ENCODE measurements at regions not wholly inside any gene's neighbourhood (a gene's known extent, or its start where the extent isn't known, plus 50 kb on each side); places are given as distances from the start of the nearest gene placed in this dataset.

- Histone ChIP-seq H3K36me3 (ENCODE audit: control insufficient read depth in 3 of 3, insufficient read depth in 2 of 3, low read depth in 1 of 3, low read length in 3 of 3) (no peaks in the 10 kb centered on the region), H3K27ac (ENCODE audit: low read depth in 1 of 3, low read length in 2 of 3) (no peak overlapping the region), H3K4me3 (ENCODE audit: low read depth in 1 of 3, low read length in 3 of 3) (no peak overlapping the region), H3K9me3 (ENCODE audit: control insufficient read depth in 2 of 2, insufficient read depth in 1 of 2, low read depth in 1 of 2, low read length in 1 of 2) (no peaks in the 10 kb centered on the region), H3K27me3 (ENCODE audit: control insufficient read depth in 3 of 3, insufficient read depth in 3 of 3, low read length in 3 of 3) (no peaks in the 10 kb centered on the region), H3K4me1 (ENCODE audit: control insufficient read depth in 3 of 3, insufficient read depth in 2 of 3, low read depth in 1 of 3, low read length in 2 of 3) (peaks cover 0 to 18% (median 0%) of the 10 kb centered on the region in 3 donors)
- WGBS, 3 donors = 79 to 87% (median 85%) methylated on average over 3 of the region's 3 CpGs
- FAIRE-seq = no peak
- no peak for DNase-seq
Observed at GRCh38 chr12:63070709-63071108, 80.3 kb downstream of the AVPR1A start.

DNA sequence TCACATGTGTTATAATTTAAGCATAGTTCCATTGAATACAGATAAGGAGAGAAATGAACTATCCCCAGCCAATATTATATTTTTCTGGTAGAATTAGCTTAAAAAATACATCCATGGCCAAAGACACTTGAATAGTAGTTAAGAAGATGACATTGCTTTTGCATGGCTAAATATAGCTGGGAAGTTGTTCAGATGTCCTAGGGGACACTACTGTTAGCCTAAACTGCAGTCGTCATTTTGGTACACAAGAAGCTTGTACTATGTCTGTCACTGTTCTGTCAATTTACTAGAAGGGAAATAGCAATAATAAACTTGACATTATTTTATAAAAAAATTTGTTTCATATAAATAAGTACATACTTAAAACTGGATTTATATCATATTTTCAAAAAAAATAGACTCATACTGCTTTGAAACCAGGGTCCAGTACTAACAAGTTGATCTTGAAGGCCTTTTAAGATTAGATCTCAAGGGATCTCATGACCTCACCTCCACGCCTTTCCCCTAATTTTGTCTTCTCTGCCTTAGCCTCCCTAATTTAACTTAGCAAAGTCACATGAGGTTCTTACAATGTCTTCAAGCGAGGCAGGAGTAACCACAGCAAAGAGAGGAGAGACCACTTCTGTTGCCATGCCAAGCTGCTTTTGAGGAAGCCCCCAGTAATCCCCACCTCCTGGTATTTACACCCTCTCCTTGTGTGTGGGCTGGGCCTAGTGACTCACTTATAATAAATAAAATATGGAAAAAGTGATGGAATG, 81.0 kb downstream of the AVPR1A start:
- Histone ChIP-seq H3K27ac (ENCODE audit: low read depth in 1 of 3, low read length in 2 of 3) (no peak overlapping the region), H3K4me1 (ENCODE audit: control insufficient read depth in 3 of 3, insufficient read depth in 2 of 3, low read depth in 1 of 3, low read length in 2 of 3) (peaks cover 0 to 13% (median 0%) of the 10 kb centered on the region in 3 donors), H3K4me3 (ENCODE audit: low read depth in 1 of 3, low read length in 3 of 3) (no peak overlapping the region), H3K36me3 (ENCODE audit: control insufficient read depth in 3 of 3, insufficient read depth in 2 of 3, low read depth in 1 of 3, low read length in 3 of 3) (no peaks in the 10 kb centered on the region), H3K27me3 (ENCODE audit: control insufficient read depth in 3 of 3, insufficient read depth in 3 of 3, low read length in 3 of 3) (no peaks in the 10 kb centered on the region), H3K9me3 (ENCODE audit: control insufficient read depth in 2 of 2, insufficient read depth in 1 of 2, low read depth in 1 of 2, low read length in 1 of 2) (no peaks in the 10 kb centered on the region)
- 78 to 94% (median 84%) methylated on average over 3 of the region's 3 CpGs for WGBS, 3 donors
- DNase-seq = no peak
- no peak for FAIRE-seq

DNA sequence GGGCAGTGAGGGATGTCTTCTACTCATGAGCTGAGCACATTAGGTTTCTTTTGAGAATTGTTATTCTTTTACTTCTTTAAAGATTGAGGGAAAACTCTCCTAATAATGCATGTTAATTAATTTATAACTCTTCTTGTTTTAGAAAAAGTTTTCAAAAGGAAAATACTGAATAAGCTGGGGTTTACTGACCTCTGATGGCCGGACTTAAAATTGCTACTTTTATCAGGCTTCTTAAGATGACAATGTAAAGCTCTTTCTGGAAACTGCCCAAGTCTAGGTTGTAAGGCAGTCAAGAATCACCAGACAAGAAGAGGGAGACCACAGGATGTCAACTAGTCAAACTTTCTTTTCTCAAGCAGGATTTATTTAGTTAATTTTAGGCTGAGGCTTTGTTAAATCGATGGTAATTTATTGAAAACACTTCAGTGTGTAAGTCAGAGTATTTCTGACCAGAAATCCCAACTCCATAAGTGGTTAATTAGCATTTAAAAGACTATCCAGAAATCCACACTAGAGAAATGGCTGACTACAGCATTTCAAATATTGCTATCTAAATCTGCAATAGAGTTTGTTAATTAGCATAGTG, 82.1 kb downstream of the AVPR1A start:
- Histone ChIP-seq H3K4me3 (ENCODE audit: low read depth in 1 of 3, low read length in 3 of 3) (no peak overlapping the region), H3K9me3 (ENCODE audit: control insufficient read depth in 2 of 2, insufficient read depth in 1 of 2, low read depth in 1 of 2, low read length in 1 of 2) (no peaks in the 10 kb centered on the region), H3K4me1 (ENCODE audit: control insufficient read depth in 3 of 3, insufficient read depth in 2 of 3, low read depth in 1 of 3, low read length in 2 of 3) (peaks cover 0 to 10% (median 0%) of the 10 kb centered on the region in 3 donors), H3K27ac (ENCODE audit: low read depth in 1 of 3, low read length in 2 of 3) (no peak overlapping the region), H3K36me3 (ENCODE audit: control insufficient read depth in 3 of 3, insufficient read depth in 2 of 3, low read depth in 1 of 3, low read length in 3 of 3) (no peaks in the 10 kb centered on the region), H3K27me3 (ENCODE audit: control insufficient read depth in 3 of 3, insufficient read depth in 3 of 3, low read length in 3 of 3) (no peaks in the 10 kb centered on the region)
- DNase-seq (peak; percentile 68 to 72), FAIRE-seq (no peak)
- 2 to 6% (median 3%) methylated on average over 2 of the region's 2 CpGs for WGBS, 3 donors

DNA sequence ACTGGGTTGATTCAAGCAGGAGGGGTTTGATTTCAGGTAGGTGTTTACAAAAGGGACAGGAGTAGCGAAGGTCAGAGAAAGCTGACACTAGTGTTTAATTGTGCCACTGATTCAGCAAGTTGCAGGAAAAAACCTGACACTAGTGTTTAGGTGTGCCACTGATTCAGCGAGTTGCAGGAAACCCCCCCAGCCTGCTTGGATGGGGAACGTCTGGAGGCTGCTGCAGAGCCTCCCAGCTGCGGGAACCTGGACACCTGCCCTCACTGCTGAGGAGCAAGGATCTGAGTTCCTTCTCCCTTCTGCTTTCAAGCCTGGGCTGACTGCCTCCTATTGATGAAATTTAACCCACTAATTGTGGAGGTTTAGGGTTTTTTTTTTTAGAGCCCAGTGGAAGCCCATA, 84.2 kb downstream of the AVPR1A start:
- no peaks in the 10 kb centered on the region for H3K9me3 ChIP-seq (ENCODE audit: control insufficient read depth in 2 of 2, insufficient read depth in 1 of 2, low read depth in 1 of 2, low read length in 1 of 2)
- H3K4me1 ChIP-seq (ENCODE audit: control insufficient read depth in 3 of 3, insufficient read depth in 2 of 3, low read depth in 1 of 3, low read length in 2 of 3) = peaks cover 0 to 4% (median 0%) of the 10 kb centered on the region in 3 donors
- H3K27me3 ChIP-seq (ENCODE audit: control insufficient read depth in 3 of 3, insufficient read depth in 3 of 3, low read length in 3 of 3) = no peaks in the 10 kb centered on the region
- FAIRE-seq (no peak), DNase-seq (no peak)
- WGBS, 3 donors = 18 to 33% (median 23%) methylated on average over 4 of the region's 4 CpGs
- H3K36me3 ChIP-seq (ENCODE audit: control insufficient read depth in 3 of 3, insufficient read depth in 2 of 3, low read depth in 1 of 3, low read length in 3 of 3) = no peaks in the 10 kb centered on the region
- H3K27ac ChIP-seq (ENCODE audit: low read depth in 1 of 3, low read length in 2 of 3) = no peak overlapping the region
- no peak overlapping the region for H3K4me3 ChIP-seq (ENCODE audit: low read depth in 1 of 3, low read length in 3 of 3)

GRCh38 chr12:63066136-63066535, 84.9 kb downstream of the AVPR1A start:
- no peaks in the 10 kb centered on the region for H3K36me3 ChIP-seq (ENCODE audit: control insufficient read depth in 3 of 3, insufficient read depth in 2 of 3, low read depth in 1 of 3, low read length in 3 of 3)
- WGBS, 3 donors = 88 to 100% (median 96%) methylated on average over 1 of the region's 1 CpG
- no peak overlapping the region for H3K4me3 ChIP-seq (ENCODE audit: low read depth in 1 of 3, low read length in 3 of 3)
- FAIRE-seq = no peak
- DNase-seq = no peak
- no peak overlapping the region for H3K27ac ChIP-seq (ENCODE audit: low read depth in 1 of 3, low read length in 2 of 3)
- no peaks in the 10 kb centered on the region for H3K9me3 ChIP-seq (ENCODE audit: control insufficient read depth in 2 of 2, insufficient read depth in 1 of 2, low read depth in 1 of 2, low read length in 1 of 2)
- H3K4me1 ChIP-seq (ENCODE audit: control insufficient read depth in 3 of 3, insufficient read depth in 2 of 3, low read depth in 1 of 3, low read length in 2 of 3) = no peaks in the 10 kb centered on the region
- H3K27me3 ChIP-seq (ENCODE audit: control insufficient read depth in 3 of 3, insufficient read depth in 3 of 3, low read length in 3 of 3) = no peaks in the 10 kb centered on the region

DNA sequence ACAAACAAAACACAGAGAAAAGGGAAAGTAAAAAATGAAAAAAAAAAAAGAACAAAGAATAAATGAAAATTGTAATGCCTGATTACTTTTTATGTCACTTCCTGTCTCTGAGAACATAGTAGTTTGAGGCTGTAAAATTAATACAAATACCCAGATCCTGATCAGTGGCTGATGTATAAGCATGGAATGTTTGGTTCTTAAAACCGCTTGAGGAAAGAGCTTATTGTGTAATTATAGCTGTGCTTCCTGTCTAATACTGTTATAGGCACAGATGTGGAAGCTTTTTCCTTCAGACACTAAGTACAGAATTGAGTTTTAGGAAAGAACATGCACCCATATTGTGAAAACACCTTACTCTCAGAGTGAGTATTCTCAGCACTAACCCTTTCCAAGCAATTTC, 86.9 kb downstream of the AVPR1A start:
- Histone ChIP-seq H3K9me3 (ENCODE audit: control insufficient read depth in 2 of 2, insufficient read depth in 1 of 2, low read depth in 1 of 2, low read length in 1 of 2) (no peaks in the 10 kb centered on the region), H3K36me3 (ENCODE audit: control insufficient read depth in 3 of 3, insufficient read depth in 2 of 3, low read depth in 1 of 3, low read length in 3 of 3) (no peaks in the 10 kb centered on the region), H3K4me3 (ENCODE audit: low read depth in 1 of 3, low read length in 3 of 3) (no peak overlapping the region), H3K4me1 (ENCODE audit: control insufficient read depth in 3 of 3, insufficient read depth in 2 of 3, low read depth in 1 of 3, low read length in 2 of 3) (no peaks in the 10 kb centered on the region), H3K27ac (ENCODE audit: low read depth in 1 of 3, low read length in 2 of 3) (no peak overlapping the region), H3K27me3 (ENCODE audit: control insufficient read depth in 3 of 3, insufficient read depth in 3 of 3, low read length in 3 of 3) (no peaks in the 10 kb centered on the region)
- FAIRE-seq (no peak), DNase-seq (no peak)
- WGBS, 3 donors = 32 to 76% (median 67%) methylated on average over 1 of the region's 1 CpG

DNA sequence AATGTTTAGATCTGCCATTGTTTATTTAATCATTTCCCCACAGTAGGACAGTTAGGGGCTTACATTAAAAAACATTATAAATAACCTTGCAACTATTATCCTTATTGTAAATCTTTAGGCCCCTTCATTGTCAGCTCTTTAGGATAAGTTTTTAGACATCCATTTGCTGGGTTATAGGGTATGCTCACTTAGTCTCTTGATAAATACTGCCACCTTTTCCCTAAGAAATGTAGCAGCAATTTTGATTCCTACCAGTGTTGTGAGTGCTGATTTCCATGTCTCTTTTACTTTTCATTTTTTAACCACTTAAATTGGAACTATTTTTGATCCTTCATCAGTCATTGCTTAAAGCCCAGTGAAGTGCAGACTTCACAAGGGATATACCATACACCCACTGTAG, 94.4 kb downstream of the AVPR1A start:
- Histone ChIP-seq H3K9me3 (ENCODE audit: control insufficient read depth in 2 of 2, insufficient read depth in 1 of 2, low read depth in 1 of 2, low read length in 1 of 2) (no peaks in the 10 kb centered on the region), H3K27ac (ENCODE audit: low read depth in 1 of 3, low read length in 2 of 3) (no peak overlapping the region), H3K27me3 (ENCODE audit: control insufficient read depth in 3 of 3, insufficient read depth in 3 of 3, low read length in 3 of 3) (no peaks in the 10 kb centered on the region), H3K4me3 (ENCODE audit: low read depth in 1 of 3, low read length in 3 of 3) (no peak overlapping the region), H3K4me1 (ENCODE audit: control insufficient read depth in 3 of 3, insufficient read depth in 2 of 3, low read depth in 1 of 3, low read length in 2 of 3) (peaks cover 0 to 2% (median 0%) of the 10 kb centered on the region in 3 donors), H3K36me3 (ENCODE audit: control insufficient read depth in 3 of 3, insufficient read depth in 2 of 3, low read depth in 1 of 3, low read length in 3 of 3) (no peaks in the 10 kb centered on the region)
- FAIRE-seq (no peak), DNase-seq (no peak)

DNA sequence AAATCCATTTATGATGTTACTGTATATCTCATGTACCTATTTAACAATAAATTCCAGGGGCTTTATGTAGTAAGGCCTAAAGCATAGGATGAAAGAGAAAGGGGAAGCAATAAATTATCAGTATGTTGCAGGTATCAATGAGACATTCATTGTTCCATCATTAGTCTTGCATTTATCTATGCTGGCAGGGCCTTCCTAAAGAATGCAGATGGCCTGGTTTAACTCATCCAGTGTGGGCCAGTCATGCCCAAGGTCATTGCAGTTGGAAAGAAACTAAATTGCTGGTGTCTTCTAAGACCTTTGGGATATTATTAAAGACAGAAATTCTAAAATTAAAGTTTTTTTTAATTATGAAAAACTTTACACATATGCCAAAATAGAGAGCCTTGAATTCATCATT, 98.3 kb downstream of the AVPR1A start:
- no peak overlapping the region for H3K4me3 ChIP-seq (ENCODE audit: low read depth in 1 of 3, low read length in 3 of 3)
- DNase-seq (no peak), FAIRE-seq (no peak)
- H3K27ac ChIP-seq (ENCODE audit: low read depth in 1 of 3, low read length in 2 of 3) = no peak overlapping the region
- H3K4me1 ChIP-seq (ENCODE audit: control insufficient read depth in 3 of 3, insufficient read depth in 2 of 3, low read depth in 1 of 3, low read length in 2 of 3) = peaks cover 0 to 2% (median 0%) of the 10 kb centered on the region in 3 donors
- H3K36me3 ChIP-seq (ENCODE audit: control insufficient read depth in 3 of 3, insufficient read depth in 2 of 3, low read depth in 1 of 3, low read length in 3 of 3) = no peaks in the 10 kb centered on the region
- no peaks in the 10 kb centered on the region for H3K9me3 ChIP-seq (ENCODE audit: control insufficient read depth in 2 of 2, insufficient read depth in 1 of 2, low read depth in 1 of 2, low read length in 1 of 2)
- no peaks in the 10 kb centered on the region for H3K27me3 ChIP-seq (ENCODE audit: control insufficient read depth in 3 of 3, insufficient read depth in 3 of 3, low read length in 3 of 3)

DNA sequence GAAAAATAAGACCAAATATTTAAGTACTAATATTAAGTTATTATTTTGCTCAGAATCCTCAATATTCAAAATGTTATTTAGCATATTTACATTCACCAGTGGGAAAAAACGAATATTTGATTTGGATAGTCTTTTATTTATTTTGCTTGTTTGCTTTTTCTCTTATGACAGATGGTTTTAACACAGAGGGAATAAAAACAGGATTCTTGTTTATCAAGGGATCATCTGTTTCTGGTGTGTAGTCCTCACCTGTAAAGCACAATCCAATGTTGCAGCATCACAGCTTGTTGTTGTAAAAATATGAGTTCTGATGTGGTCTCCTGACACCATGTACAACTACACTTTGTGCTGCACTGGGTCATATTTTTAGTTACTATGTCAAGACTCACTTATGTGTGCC, 103.9 kb downstream of the AVPR1A start:
- Histone ChIP-seq H3K9me3 (ENCODE audit: control insufficient read depth in 2 of 2, insufficient read depth in 1 of 2, low read depth in 1 of 2, low read length in 1 of 2) (no peaks in the 10 kb centered on the region), H3K36me3 (ENCODE audit: control insufficient read depth in 3 of 3, insufficient read depth in 2 of 3, low read depth in 1 of 3, low read length in 3 of 3) (no peaks in the 10 kb centered on the region), H3K27ac (ENCODE audit: low read depth in 1 of 3, low read length in 2 of 3) (no peak overlapping the region), H3K4me1 (ENCODE audit: control insufficient read depth in 3 of 3, insufficient read depth in 2 of 3, low read depth in 1 of 3, low read length in 2 of 3) (no peaks in the 10 kb centered on the region), H3K4me3 (ENCODE audit: low read depth in 1 of 3, low read length in 3 of 3) (no peak overlapping the region), H3K27me3 (ENCODE audit: control insufficient read depth in 3 of 3, insufficient read depth in 3 of 3, low read length in 3 of 3) (no peaks in the 10 kb centered on the region)
- peak; percentile 77 for FAIRE-seq
- WGBS, 3 donors = 0% methylated on average over 1 of the region's 1 CpG
- no peak for DNase-seq

Data from small intestine (tissue), 7 donors.